Loucy (cell line): ENCODE measurements at regions not wholly inside any gene's neighbourhood (a gene's known extent, or its start where the extent isn't known, plus 50 kb on each side); places are given as distances from the start of the nearest gene placed in this dataset.

Experiments used
- H2AFZ ChIP-seq: fragments of 200-600 bp; sonication (generic); 2 replicates; pipeline ENCODE4 v1.6.0; 2016; ENCODE audit warnings: antibody characterized with exemption, mild to moderate bottlenecking, low read length, moderate library complexity
- H3F3A ChIP-seq: fragments of 200-600 bp; 2 replicates; pipeline ENCODE4 v1.6.0; 2016; ENCODE audit warnings: antibody characterized with exemption, low read depth, mild to moderate bottlenecking
- H3K27me3 ChIP-seq: fragments of 200-600 bp; sonication (generic); 2 replicates; pipeline ENCODE4 v1.6.1; 2014; ENCODE audit warnings: low read length, mild to moderate bottlenecking; ENCODE audit not compliant: insufficient read depth, poor library complexity, severe bottlenecking
- H3K36me3 ChIP-seq: fragments of 200-600 bp; sonication (generic); 2 replicates; pipeline ENCODE4 v1.6.1; 2016; ENCODE audit warnings: low read length; ENCODE audit not compliant: insufficient read depth
- H3K4me1 ChIP-seq: fragments of 200-600 bp; sonication (generic); 2 replicates; pipeline ENCODE4 v1.5.1; 2014; ENCODE audit warnings: low read length, mild to moderate bottlenecking; ENCODE audit not compliant: insufficient read depth, poor library complexity, severe bottlenecking
- H3K4me2 ChIP-seq: fragments of 200-600 bp; sonication (generic); 2 replicates; pipeline ENCODE4 v1.6.0; 2014; ENCODE audit warnings: antibody characterized with exemption, low read length, low read depth, mild to moderate bottlenecking; ENCODE audit not compliant: poor library complexity, severe bottlenecking
- H3K4me3 ChIP-seq: fragments of 200-600 bp; sonication (generic); 2 replicates; pipeline ENCODE4 v1.5.1; 2014; ENCODE audit warnings: low read length, mild to moderate bottlenecking, mixed read lengths; ENCODE audit not compliant: poor library complexity, severe bottlenecking
- H3K79me2 ChIP-seq: fragments of 200-600 bp; sonication (generic); 2 replicates; pipeline ENCODE4 v1.6.1; 2014; ENCODE audit warnings: low read length; ENCODE audit not compliant: insufficient read depth
- H3K9ac ChIP-seq: fragments of 200-600 bp; sonication (generic); 2 replicates; pipeline ENCODE4 v1.6.0; 2014; ENCODE audit warnings: mild to moderate bottlenecking, low read depth, low read length, moderate library complexity; ENCODE audit not compliant: poor library complexity, severe bottlenecking
- H3K9me2 ChIP-seq: fragments of 200-600 bp; sonication (generic); replicated peaks from 2 replicates; pipeline ENCODE4 v1.6.1; 2016; ENCODE audit warnings: low read depth, low read length, mixed read lengths
- H3K9me3 ChIP-seq: fragments of 200-600 bp; sonication (generic); 2 replicates; pipeline ENCODE4 v1.6.1; 2014; ENCODE audit warnings: mild to moderate bottlenecking, antibody characterized with exemption, low read length, low read depth; ENCODE audit not compliant: insufficient read depth
- H4K20me1 ChIP-seq: fragments of 200-600 bp; sonication (generic); 2 replicates; pipeline ENCODE4 v1.6.0; 2014; ENCODE audit warnings: antibody characterized with exemption, low read length, mild to moderate bottlenecking; ENCODE audit not compliant: insufficient read depth, poor library complexity, severe bottlenecking
- CTCF ChIP-seq: fragments of 200-600 bp; sonication (generic); conservative IDR thresholded peaks from 2 replicates; pipeline ENCODE4 v1.5.1; 2014; ENCODE audit warnings: mild to moderate bottlenecking, antibody characterized with exemption, low read length
- EZH2phosphoT487 ChIP-seq: fragments of 200-600 bp; IDR thresholded peaks from 2 replicates; pipeline ENCODE4 v1.6.1; 2018; ENCODE audit warnings: antibody characterized with exemption, mild to moderate bottlenecking, moderate library complexity, borderline replicate concordance

DNA sequence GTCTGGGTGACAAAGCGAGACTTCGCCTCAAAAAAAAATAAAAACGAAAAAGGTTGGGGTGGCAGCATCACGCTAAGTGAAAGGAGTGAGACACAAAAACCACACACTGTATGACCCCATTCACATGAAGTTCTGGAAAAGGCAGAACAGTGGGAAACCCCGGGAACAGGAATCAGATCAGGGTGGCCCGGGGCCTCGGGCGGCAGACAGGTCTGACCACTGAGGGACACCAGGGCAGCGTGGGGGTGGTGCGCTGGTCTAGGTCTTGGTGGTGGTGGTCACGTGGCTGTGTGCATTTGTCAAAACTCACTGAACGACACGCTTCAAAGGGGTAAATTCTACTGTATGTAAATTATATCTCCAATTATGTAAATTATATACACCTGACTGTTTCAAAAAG, 79.7 kb upstream of the PRR20G start:
- Histone ChIP-seq H2AFZ (no peak overlapping the region), H3K4me2 (no peak overlapping the region), H3K9ac (no peak overlapping the region), H3K4me3 (no peak overlapping the region), H3F3A (no peaks in the 10 kb centered on the region), H3K9me3 (no peaks in the 10 kb centered on the region), H3K36me3 (no peaks in the 10 kb centered on the region), H3K9me2 (no peaks in the 10 kb centered on the region), H3K4me1 (peaks cover 4% of the 10 kb centered on the region), H3K79me2 (no peaks in the 10 kb centered on the region), H4K20me1 (no peaks in the 10 kb centered on the region), H3K27me3 (no peaks in the 10 kb centered on the region)
- TF ChIP-seq EZH2phosphoT487 (no peak), CTCF (no peak)

- H3K27me3 ChIP-seq: no peaks in the 10 kb centered on the region
- H3K4me2 ChIP-seq: no peak overlapping the region
- TF ChIP-seq EZH2phosphoT487 (no peak), CTCF (no peak)
- H3K4me3 ChIP-seq: no peak overlapping the region
- no peaks in the 10 kb centered on the region for H3K9me3 ChIP-seq
- H3K9ac ChIP-seq: no peak overlapping the region
- no peaks in the 10 kb centered on the region for H3K36me3 ChIP-seq
- H3F3A ChIP-seq: no peaks in the 10 kb centered on the region
- H4K20me1 ChIP-seq: no peaks in the 10 kb centered on the region
- no peaks in the 10 kb centered on the region for H3K79me2 ChIP-seq
- H3K9me2 ChIP-seq: no peaks in the 10 kb centered on the region
- peaks cover 4% of the 10 kb centered on the region for H3K4me1 ChIP-seq
- H2AFZ ChIP-seq: no peak overlapping the region
These were observed 78.5 kb upstream of the PRR20G start for GRCh38 chr3:127366383-127366782.

- TF ChIP-seq EZH2phosphoT487 (no peak), CTCF (no peak)
- H3K9me2 ChIP-seq: no peaks in the 10 kb centered on the region
These were observed 77.4 kb upstream of the PRR20G start for GRCh38 chr3:127365163-127365798.

More at GRCh38 chr3:127365163-127365798, 77.4 kb upstream of the PRR20G start:
- no peak overlapping the region for H3K4me3 ChIP-seq
- no peak overlapping the region for H3K4me2 ChIP-seq
- no peaks in the 10 kb centered on the region for H3K4me1 ChIP-seq
- H3K36me3 ChIP-seq: no peaks in the 10 kb centered on the region
- no peaks in the 10 kb centered on the region for H3K9me3 ChIP-seq
- no peak overlapping the region for H3K9ac ChIP-seq
- no peaks in the 10 kb centered on the region for H4K20me1 ChIP-seq
- no peaks in the 10 kb centered on the region for H3K79me2 ChIP-seq
- no peak overlapping the region for H2AFZ ChIP-seq
- H3K27me3 ChIP-seq: no peaks in the 10 kb centered on the region
- no peaks in the 10 kb centered on the region for H3F3A ChIP-seq
